ENCODE measurements at regions not wholly inside any gene's neighbourhood (a gene's known extent, or its start where the extent isn't known, plus 50 kb on each side); places are given as distances from the start of the nearest gene placed in this dataset.

GRCh38 chr4:151983854-151984253, 223.0 kb upstream of the GATB start:
- no peak for DNase-seq (ENCODE audit: low spot score)

DNA sequence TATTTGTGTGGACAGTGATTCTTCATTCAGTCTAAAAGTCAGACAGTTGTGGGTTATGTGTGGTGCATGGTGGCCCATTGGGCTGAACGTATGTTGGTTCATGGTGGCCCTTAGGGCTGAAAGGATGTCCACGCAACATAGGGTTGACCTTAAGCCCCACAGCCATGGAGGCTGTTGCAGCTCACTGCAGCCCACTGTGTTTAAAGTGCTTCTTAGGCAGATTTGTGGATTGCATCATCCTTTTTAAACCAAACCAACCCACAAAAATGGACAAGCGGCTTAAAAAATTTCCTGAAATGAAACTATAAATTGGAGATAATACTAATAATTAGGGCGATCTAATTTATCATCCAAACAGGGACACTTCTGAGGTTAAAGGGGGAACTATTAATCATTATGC, 219.0 kb upstream of the GATB start:
- no peak for DNase-seq (ENCODE audit: low spot score)

- DNase-seq (ENCODE audit: low spot score), result no peak
These were observed 207.8 kb upstream of the GATB start for GRCh38 chr4:151968643-151969042.

- no peak for DNase-seq (ENCODE audit: low spot score)
These were observed 206.3 kb upstream of the GATB start for GRCh38 chr4:151967074-151967473.

GRCh38 chr4:151962138-151962823, 201.5 kb upstream of the GATB start:
- DNase-seq (ENCODE audit: low spot score), result no peak

GRCh38 chr4:151961456-151961855, 200.6 kb upstream of the GATB start:
- no peak for DNase-seq (ENCODE audit: low spot score)

DNA sequence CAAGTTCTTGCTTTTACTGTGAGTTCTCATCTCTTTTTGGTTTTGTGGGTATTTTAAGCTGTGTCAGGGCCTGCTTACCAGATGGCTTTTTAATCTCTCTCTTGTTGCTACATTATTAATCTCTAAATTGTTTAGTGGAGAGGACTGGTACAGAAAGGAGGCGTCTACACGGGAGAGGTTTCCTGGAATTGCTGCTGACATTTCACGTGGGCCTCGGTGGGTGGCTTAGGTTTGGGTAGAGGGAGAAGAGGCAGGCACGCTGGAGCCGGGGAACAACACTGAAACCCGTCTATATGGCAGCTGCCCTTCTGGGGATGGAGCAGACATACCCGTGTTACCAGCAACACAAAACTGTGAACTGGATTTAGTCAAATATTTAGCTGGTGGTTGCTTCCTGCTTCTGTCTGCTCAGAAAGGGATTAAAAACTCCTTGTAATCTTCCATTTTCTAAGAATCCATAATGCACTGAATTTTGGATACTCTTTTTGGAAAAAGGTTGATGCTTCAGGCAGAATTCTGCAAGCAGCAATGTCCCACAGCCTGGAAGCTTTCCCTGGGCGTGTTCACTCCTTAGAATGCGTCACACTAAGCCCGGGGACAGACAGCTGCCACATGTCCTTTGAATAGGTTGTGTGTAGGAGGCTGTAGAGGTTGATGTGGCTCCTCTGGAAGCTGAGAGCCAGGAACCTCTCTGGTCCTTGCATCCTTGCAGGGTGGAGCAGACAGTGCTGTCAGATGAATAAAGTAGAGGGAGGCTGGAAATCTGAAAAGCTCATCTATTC, 199.8 kb upstream of the GATB start:
- no peak for DNase-seq (ENCODE audit: low spot score)

GRCh38 chr4:151957153-151957552, 196.3 kb upstream of the GATB start:
- DNase-seq (ENCODE audit: low spot score), result no peak

GRCh38 chr4:151955721-151956380, 195.0 kb upstream of the GATB start:
- DNase-seq (ENCODE audit: low spot score), result no peak

- no peak for DNase-seq (ENCODE audit: low spot score)
These were observed 193.1 kb upstream of the GATB start for GRCh38 chr4:151953795-151954372.

- DNase-seq (ENCODE audit: low spot score), result no peak
These were observed 192.5 kb upstream of the GATB start for GRCh38 chr4:151953312-151953711.

- no peak for DNase-seq (ENCODE audit: low spot score)
These were observed 192.0 kb upstream of the GATB start for GRCh38 chr4:151952711-151953254.

- no peak for DNase-seq (ENCODE audit: low spot score)
These were observed 191.3 kb upstream of the GATB start for GRCh38 chr4:151952137-151952536.

DNA sequence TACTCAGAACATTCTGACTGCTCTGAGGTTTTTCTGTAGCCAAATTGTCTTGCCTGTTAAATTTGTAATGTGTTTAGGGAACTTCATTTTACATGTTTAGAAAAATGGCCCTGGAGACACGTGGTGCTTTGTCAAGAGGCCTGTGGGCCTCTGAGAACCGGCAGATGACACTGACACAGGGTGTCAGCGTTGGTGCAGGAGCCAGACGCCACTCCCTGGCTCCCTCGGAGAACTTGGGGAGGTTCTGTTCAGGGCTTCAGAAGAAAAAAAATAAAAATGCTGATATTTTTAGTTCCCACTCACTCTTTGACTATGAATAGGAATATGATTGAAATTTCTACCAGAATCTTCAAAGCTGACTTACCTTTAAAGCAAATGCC, 190.9 kb upstream of the GATB start:
- no peak for DNase-seq (ENCODE audit: low spot score)

GRCh38 chr4:151950993-151951670, 190.3 kb upstream of the GATB start:
- no peak for DNase-seq (ENCODE audit: low spot score)

GRCh38 chr4:151948351-151949016, 187.7 kb upstream of the GATB start:
- no peak for DNase-seq (ENCODE audit: low spot score)

- DNase-seq (ENCODE audit: low spot score), result no peak
These were observed 185.9 kb upstream of the GATB start for GRCh38 chr4:151946718-151947117.

DNA sequence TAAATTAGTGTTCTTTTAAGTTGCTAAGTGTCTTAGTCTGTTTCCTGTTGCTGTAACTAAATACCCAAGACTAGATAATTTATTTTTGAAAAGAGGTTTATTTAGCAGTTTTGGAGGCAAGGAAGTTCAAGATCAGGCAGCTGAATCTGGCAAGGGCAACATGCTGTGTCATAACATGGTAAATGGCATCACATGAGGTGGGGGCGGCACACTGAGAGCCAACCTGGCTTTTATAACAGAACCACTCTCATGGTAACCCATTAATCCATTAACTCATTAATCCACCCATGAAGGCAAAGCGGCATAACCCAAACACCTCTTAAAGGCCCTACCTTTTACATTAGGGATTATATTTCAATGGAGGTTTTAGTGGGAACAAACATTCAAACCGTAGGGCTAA, 182.2 kb upstream of the GATB start:
- DNase-seq (ENCODE audit: low spot score), result no peak

DNA sequence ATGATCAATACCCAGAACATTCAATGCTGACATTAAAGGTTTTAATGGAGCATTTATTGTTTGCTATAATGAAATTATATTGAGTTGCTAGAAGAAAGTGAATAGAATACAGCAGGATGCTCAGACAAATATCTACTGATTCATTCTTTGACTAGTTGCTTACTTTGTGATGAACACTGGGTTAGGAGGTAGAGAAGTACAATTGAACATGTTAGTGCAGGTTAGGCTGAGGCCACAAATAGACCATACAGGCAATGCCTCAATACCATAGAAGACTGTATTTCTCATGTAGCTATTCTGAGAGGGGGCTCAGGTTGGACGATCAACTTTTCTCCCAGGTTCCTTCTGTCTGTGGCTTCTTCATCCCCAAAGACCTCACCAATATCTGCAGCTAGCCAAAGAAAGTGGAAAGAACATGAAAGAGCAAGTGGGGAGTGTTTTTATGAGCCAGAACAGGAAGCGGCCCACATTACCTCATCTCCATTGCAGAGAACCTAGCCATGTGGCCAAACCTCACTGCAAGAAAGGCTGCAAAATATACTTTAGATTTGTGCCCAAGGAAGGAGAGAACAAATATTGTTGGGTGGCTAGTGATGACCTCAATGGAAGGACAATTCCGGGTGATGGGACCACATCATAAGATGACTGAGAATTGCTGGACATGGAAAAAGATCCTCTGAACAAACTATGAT, 180.3 kb upstream of the GATB start:
- no peak for DNase-seq (ENCODE audit: low spot score)

GRCh38 chr4:151940291-151940690, 179.5 kb upstream of the GATB start:
- DNase-seq (ENCODE audit: low spot score), result no peak

- DNase-seq (ENCODE audit: low spot score), result no peak
These were observed 178.9 kb upstream of the GATB start for GRCh38 chr4:151939670-151940069.

Measured in germinal center (tissue), 1 donor.